Left ventricle myocardium inferior (tissue), 1 donor: ENCODE measurements at regions not wholly inside any gene's neighbourhood (a gene's known extent, or its start where the extent isn't known, plus 50 kb on each side); places are given as distances from the start of the nearest gene placed in this dataset.
"Not testable (repeated sequence)": the region's sequence is repeated elsewhere in the genome, so short reads cannot be mapped to it uniquely, and the experiment has no call there.

ENCODE experiments used
- DNase-seq: peaks from one replicate; pipeline ENCODE4 v3.0.0-alpha.2; 2020
- H3K27ac ChIP-seq: fragments of 200-600 bp; replicated peaks from 2 replicates; pipeline ENCODE4 v1.8.0; 2021
- H3K27me3 ChIP-seq: fragments of 200-600 bp; 2 replicates; pipeline ENCODE4 v1.8.0; 2021; ENCODE audit warnings: low read depth
- H3K36me3 ChIP-seq: fragments of 200-600 bp; 2 replicates; pipeline ENCODE4 v1.8.0; 2021
- H3K4me1 ChIP-seq: fragments of 200-600 bp; 2 replicates; pipeline ENCODE4 v1.8.0; 2021
- H3K4me3 ChIP-seq: fragments of 200-600 bp; 2 replicates; pipeline ENCODE4 v1.8.0; 2021; ENCODE audit warnings: mild to moderate bottlenecking, moderate library complexity
- H3K9me3 ChIP-seq: fragments of 200-600 bp; replicated peaks from 2 replicates; pipeline ENCODE4 v1.8.0; 2021
- intact Hi-C: fragments of 100-400 bp; cut with micrococcal nuclease; formaldehyde crosslinking; loops from one replicate; pipeline ENCODE4 v1.11.0; 2022
- donor health status: DM: no; HTN: yes; CAD: no; lungs with severe emphysema.

GRCh38 chr1:206326159-206326939 lies 123.0 kb downstream of the SRGAP2 start:
- intact Hi-C loops, H3K4me3 ChIP-seq, H3K27ac ChIP-seq, H3K9me3 ChIP-seq, H3K27me3 ChIP-seq, DNase-seq, H3K36me3 ChIP-seq, H3K4me1 ChIP-seq: not testable (repeated sequence)

GRCh38 chr1:206331597-206331996 lies 128.3 kb downstream of the SRGAP2 start:
- H3K4me1 ChIP-seq, H3K27ac ChIP-seq, H3K9me3 ChIP-seq, H3K36me3 ChIP-seq, H3K27me3 ChIP-seq, H3K4me3 ChIP-seq, DNase-seq, intact Hi-C loops: not testable (repeated sequence)

DNA sequence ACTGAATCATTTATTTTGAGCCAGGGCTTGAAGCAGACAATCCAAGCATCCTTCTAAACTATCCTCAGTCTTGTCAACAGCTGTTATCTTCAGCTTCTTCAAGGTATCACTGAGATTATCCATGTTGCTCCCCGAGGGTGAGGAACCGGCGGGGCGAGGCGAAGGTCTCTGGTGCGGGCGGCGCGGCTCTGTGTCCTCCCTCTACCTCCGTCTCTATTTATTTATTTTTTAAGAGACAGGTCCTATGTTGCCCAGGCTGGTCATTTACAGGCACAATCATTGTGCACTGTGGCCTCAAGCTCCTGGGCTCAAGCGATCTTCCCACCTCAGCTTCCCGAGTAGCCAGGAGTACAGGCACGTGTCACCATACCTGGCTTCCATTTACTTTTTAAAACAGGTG lies 130.0 kb downstream of the SRGAP2 start:
- H3K27me3 ChIP-seq, DNase-seq, H3K27ac ChIP-seq, intact Hi-C loops, H3K36me3 ChIP-seq, H3K9me3 ChIP-seq, H3K4me1 ChIP-seq, H3K4me3 ChIP-seq: not testable (repeated sequence)

DNA sequence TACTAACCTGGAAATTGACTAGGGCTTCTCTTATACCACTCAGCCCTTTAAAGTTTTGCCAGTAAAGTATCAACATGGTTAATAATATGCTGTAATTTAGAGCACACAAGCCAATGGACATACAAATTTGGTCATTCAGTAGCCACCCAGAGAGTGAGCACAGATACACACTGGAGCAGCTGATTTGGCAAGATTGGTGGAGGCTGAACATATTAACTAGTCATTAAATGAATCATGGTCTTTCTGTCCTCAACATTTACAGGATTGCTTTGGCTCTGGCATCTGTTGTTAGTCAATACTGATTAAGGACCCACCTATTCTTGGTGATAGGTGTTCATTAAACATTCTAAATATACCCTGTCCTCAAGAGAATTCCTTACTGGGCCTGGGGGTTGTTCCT lies 130.6 kb downstream of the SRGAP2 start:
- H3K4me3 ChIP-seq, H3K9me3 ChIP-seq, H3K27me3 ChIP-seq, H3K4me1 ChIP-seq, H3K36me3 ChIP-seq, DNase-seq, intact Hi-C loops, H3K27ac ChIP-seq: not testable (repeated sequence)

GRCh38 chr1:206334481-206334880 lies 131.1 kb downstream of the SRGAP2 start:
- DNase-seq, intact Hi-C loops, H3K4me3 ChIP-seq, H3K9me3 ChIP-seq, H3K4me1 ChIP-seq, H3K36me3 ChIP-seq, H3K27me3 ChIP-seq, H3K27ac ChIP-seq: not testable (repeated sequence)

GRCh38 chr1:206335162-206335561 lies 131.8 kb downstream of the SRGAP2 start:
- DNase-seq, intact Hi-C loops, H3K27me3 ChIP-seq, H3K27ac ChIP-seq, H3K9me3 ChIP-seq, H3K36me3 ChIP-seq, H3K4me1 ChIP-seq, H3K4me3 ChIP-seq: not testable (repeated sequence)

DNA sequence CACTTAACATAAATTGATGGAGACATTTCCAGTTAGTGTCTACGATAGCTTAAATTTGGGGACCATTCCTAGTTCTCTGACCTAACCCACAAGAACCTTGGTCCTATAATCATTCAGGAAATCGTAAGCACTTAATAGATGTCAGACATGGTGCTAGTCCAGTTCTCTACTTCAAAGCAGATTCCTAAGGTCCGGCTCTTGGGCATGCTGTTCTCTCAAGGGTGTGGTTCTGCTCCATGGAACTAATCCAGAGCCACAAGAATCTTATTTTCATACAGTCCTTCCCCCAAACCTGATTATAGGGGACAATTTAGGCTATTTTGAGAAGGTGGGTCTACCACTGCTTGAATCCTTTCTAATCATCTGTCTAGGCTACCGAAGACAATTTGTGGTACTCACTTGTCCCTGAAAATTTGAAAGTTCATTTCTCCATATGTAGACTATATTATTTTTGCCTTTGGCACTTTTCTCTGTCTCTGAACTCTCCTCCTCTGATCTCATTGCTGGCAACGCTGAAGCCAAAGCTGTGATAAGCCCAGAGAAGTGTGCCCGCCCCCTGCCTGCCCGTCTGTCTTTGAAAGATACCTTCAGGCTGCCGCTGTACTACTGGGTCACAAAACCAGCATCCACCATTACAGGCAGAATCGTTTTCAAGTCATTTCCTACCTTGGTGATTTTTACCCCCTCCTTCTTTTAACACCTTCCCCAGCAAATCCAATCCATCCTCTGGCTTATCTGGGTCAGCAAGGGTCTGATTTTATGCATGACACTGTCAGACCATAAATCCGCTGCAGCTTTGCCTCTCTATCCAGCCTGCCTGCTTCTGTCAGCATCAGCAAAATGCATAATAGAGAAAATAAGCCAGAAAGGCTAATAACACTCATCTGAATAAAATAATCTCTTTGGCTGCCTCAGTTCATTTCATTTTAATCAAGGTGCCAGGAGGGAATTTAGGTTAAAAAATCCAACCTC lies 132.8 kb downstream of the SRGAP2 start:
- H3K36me3 ChIP-seq, DNase-seq, intact Hi-C loops, H3K4me3 ChIP-seq, H3K4me1 ChIP-seq, H3K27me3 ChIP-seq, H3K9me3 ChIP-seq, H3K27ac ChIP-seq: not testable (repeated sequence)

DNA sequence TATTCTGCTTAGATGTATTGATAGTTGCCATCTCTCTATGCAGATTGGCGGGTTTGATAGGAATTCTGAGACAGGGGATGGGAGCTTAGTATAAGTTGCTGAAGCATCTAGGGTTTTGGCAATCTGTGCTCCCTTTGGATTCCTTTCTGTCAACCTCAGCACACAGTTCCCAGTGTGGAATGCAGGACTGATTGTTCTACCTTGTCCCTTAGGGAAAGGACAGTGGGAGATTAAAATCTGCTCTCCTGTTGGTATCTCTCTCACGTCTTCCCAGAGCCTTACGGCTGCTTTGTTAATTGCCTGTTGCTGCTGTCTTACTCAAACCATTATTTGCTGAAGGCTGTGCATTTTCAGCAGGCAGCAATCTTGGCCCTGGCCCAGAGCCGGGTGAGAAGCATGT lies 133.3 kb upstream of the IKBKE start:
- DNase-seq, H3K27me3 ChIP-seq, H3K4me3 ChIP-seq, H3K9me3 ChIP-seq, H3K4me1 ChIP-seq, H3K36me3 ChIP-seq, H3K27ac ChIP-seq, intact Hi-C loops: not testable (repeated sequence)

DNA sequence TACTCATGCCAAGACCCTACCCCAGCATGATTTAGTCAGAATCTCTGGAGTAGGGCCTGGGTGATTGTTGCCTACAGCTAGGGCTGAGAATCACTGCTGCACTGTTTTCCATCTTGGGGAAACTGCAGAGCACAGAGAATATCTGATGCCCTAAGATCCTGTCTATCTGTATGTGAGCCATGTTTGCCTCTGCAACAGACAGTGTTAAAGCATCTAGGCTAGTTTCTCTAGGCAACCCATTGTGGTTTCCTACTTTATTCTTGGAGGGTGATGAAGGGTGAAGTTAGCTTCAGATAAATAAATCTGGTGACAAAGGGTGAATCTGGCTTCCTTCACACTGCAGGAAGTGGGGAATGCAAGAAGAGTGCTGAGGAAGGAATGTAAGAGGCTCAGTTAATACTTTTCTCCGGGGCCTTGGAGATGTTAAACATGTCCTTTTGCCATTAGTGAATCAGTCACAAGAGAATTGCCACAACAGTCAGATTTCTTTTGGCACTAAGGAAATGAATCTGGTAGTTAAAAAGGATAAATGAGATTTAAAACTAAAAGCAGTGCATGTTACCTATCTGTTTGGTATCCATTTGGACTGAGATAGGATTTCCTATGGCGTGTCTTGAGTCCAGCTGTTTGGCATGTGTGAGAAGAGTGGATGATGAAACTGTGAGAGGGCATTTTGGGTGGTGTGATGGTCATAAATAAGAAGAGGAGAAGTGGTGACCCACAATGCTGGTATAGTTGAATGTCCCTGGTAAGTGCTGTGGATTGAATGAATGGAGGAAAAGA lies 119.6 kb upstream of the IKBKE start:
- H3K9me3 ChIP-seq, H3K27ac ChIP-seq, H3K36me3 ChIP-seq, H3K4me1 ChIP-seq, H3K4me3 ChIP-seq, intact Hi-C loops, DNase-seq, H3K27me3 ChIP-seq: not testable (repeated sequence)

GRCh38 chr1:206351276-206352052 lies 118.8 kb upstream of the IKBKE start:
- intact Hi-C loops, H3K4me1 ChIP-seq, H3K36me3 ChIP-seq, H3K27ac ChIP-seq, H3K9me3 ChIP-seq, DNase-seq, H3K27me3 ChIP-seq, H3K4me3 ChIP-seq: not testable (repeated sequence)

DNA sequence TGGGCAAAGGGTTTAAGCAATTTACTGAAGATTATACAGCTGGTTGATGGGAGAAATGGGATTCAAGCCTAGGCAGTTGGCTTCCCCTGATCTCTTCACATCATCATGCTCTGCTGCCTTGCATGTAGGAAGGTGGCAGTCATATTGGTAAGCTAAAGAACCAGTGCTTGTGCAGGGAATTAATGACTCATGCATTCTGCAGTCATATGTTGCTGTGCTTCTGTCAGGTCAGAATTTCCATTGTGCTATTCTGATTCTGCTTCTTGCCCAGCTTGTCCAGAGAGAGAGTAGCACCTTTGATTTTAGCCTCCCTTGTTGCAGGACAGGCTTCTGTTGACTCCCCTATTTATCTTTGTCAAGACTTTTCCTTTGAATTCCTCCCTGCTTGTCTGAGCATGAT lies 114.0 kb upstream of the IKBKE start:
- H3K4me3 ChIP-seq, intact Hi-C loops, H3K36me3 ChIP-seq: not testable (repeated sequence)

DNA sequence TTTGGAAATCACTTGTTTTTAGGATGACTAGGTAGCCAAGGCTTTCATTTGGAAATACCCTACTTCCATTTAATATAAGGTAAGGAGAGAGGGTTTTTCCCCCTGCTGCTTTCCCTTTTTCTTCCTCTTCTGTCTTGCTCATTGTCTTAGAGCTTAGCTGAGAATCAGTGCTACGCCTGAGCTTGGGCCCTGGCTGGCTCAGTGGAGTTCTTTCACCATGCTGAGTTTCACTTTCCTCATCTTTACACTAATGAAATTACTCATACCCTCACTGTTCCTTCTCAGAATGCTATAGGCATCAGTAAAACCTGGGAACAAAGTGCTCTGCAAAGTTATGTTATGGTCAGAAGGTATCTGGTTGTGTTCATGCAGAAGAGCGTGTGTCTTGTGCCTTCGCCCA lies 112.3 kb upstream of the IKBKE start:
- intact Hi-C loops, H3K27me3 ChIP-seq, H3K36me3 ChIP-seq, H3K4me1 ChIP-seq, H3K4me3 ChIP-seq, H3K9me3 ChIP-seq, DNase-seq, H3K27ac ChIP-seq: not testable (repeated sequence)

More for the DNA sequence above, 114.0 kb upstream of the IKBKE start:
- not testable (repeated sequence) for H3K4me1 ChIP-seq, H3K27ac ChIP-seq, H3K9me3 ChIP-seq, H3K27me3 ChIP-seq, DNase-seq

- intact Hi-C loops, H3K9me3 ChIP-seq, H3K4me3 ChIP-seq: not testable (repeated sequence)
Measured at GRCh38 chr1:206358771-206359170, 111.5 kb upstream of the IKBKE start.

More at GRCh38 chr1:206358771-206359170, 111.5 kb upstream of the IKBKE start:
- H3K27me3 ChIP-seq, DNase-seq, H3K4me1 ChIP-seq, H3K27ac ChIP-seq, H3K36me3 ChIP-seq: not testable (repeated sequence)
